Astrocyte of the spinal cord (primary cell): ENCODE measurements at regions not wholly inside any gene's neighbourhood (a gene's known extent, or its start where the extent isn't known, plus 50 kb on each side); places are given as distances from the start of the nearest gene placed in this dataset.

Experiments
- DNase-seq: peaks from one replicate; pipeline ENCODE4 v3.0.0; 2011; ENCODE audit warnings: low read depth, low spot score
- H3K4me3 ChIP-seq: 2 replicates; pipeline ENCODE4 v1.5.1; 2011; ENCODE audit warnings: low read depth, mild to moderate bottlenecking, low read length, moderate library complexity
- in situ Hi-C: cut with HindIII; loops from 2 replicates; pipeline ENCODE4 v1.10.0; 2017; ENCODE audit warnings: low sequenced_read_pairs
- TF ChIP-seq, protein P1 (sequence below): IDR thresholded peaks from 2 replicates; pipeline ENCODE4 v1.5.1; 2012; ENCODE audit warnings: low read depth, mild to moderate bottlenecking, low read length, inconsistent platforms

DNA sequence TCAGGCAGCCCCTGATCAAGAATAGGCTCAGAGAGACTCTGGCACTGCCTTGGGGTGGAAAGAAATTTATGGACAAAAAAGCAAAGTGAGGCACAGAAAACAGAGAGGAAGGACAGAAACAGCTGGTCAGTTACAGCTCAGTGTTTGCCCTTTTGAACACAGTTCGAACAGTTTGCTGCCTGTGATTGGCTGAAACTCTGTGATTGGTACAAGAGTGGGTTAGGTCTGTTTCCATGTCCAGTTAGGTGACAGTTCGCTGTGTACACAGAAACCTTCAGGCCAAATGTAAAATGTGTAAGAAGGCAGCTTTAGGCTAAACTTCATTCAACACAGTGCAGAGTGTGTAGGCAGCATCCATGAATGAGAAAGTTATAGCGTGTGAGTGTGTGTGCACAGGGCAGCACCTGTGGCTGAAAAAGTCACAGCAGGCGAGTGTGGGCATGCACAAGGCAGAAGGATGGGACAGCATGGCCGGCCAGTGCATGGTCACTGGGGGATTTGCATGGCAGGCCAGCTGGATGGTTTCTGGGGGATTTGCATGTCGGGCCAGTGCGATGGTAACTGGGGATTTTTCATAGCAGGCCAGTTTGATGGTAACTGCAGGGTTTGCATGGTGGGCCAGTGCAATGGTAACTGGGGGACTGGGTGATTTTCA, 75.4 kb upstream of the FRMD1 start:
- DNase-seq, result no peak
- in situ Hi-C loops, result no loop called here
- TF ChIP-seq, protein P1, sequence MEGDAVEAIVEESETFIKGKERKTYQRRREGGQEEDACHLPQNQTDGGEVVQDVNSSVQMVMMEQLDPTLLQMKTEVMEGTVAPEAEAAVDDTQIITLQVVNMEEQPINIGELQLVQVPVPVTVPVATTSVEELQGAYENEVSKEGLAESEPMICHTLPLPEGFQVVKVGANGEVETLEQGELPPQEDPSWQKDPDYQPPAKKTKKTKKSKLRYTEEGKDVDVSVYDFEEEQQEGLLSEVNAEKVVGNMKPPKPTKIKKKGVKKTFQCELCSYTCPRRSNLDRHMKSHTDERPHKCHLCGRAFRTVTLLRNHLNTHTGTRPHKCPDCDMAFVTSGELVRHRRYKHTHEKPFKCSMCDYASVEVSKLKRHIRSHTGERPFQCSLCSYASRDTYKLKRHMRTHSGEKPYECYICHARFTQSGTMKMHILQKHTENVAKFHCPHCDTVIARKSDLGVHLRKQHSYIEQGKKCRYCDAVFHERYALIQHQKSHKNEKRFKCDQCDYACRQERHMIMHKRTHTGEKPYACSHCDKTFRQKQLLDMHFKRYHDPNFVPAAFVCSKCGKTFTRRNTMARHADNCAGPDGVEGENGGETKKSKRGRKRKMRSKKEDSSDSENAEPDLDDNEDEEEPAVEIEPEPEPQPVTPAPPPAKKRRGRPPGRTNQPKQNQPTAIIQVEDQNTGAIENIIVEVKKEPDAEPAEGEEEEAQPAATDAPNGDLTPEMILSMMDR, result no peak
- H3K4me3 ChIP-seq, result no peak overlapping the region

- H3K4me3 ChIP-seq, result no peak overlapping the region
- in situ Hi-C loops, result no loop called here
- DNase-seq, result no peak
- TF ChIP-seq, protein P1, result no peak
Observed at GRCh38 chr6:168153553-168153952, 74.5 kb upstream of the FRMD1 start.

DNA sequence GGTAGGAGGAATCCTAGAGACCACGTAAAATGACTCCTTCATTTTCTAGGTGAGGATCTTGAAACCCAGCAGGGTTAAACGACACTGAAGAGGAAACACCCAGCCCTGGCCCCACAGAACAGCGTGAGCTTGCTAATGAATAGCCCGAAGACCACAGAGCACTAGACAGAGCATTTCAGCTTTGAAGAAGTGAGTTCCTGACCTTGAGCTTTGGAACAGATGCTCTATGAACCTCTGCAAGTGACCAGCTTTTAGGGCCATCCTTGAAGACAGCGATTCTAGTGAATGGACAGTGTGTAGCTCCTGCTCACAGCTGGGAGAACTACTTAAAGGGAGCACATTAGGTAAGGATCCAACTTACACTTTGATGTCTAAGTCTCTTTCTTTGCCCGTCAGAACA, 74.0 kb upstream of the FRMD1 start:
- no peak for DNase-seq
- TF ChIP-seq, protein P1, result no peak
- in situ Hi-C loops, result no loop called here
- H3K4me3 ChIP-seq, result no peak overlapping the region

DNA sequence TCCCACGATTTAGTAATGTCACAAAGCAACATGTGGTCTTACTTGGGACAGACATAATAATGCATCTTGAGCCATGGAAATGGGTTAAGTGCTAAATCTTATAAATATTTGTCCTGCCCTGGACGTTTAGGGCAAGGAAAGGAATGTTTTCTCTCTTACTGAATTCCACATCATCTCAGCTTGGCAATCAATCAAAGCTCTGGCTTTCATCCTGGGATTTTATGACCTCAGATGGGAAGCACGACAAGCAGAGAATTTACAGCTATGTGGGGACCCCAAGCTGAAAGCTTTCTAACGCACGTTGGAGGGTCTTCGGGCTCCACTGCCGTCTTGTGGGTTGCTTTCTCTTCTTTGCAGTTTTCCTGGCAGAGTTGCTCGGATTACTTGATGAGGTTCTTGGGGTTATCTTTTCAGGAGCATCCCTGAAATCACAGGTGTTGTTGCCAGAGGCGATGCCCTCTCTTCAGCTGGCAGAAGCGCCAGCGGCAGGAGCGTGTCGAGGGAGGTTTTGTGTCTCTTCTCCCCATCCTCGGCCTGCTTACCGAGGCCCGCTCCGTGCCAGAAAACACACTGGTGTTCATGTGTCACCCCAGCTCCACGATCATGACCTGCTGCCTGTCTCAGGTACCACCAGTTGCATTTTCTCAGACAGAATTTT, 73.4 kb upstream of the FRMD1 start:
- no peak for DNase-seq
- TF ChIP-seq, protein P1, result no peak
- in situ Hi-C loops, result no loop called here

GRCh38 chr6:168150551-168151320, 71.7 kb upstream of the FRMD1 start:
- in situ Hi-C loops, result no loop called here
- TF ChIP-seq, protein P1, result peak; percentile 14
- no peak for DNase-seq
- H3K4me3 ChIP-seq, result no peak overlapping the region

More for the DNA sequence above, 73.4 kb upstream of the FRMD1 start:
- no peak overlapping the region for H3K4me3 ChIP-seq

GRCh38 chr6:168149015-168149414, 70.0 kb upstream of the FRMD1 start:
- no peak overlapping the region for H3K4me3 ChIP-seq
- no peak for DNase-seq
- TF ChIP-seq, protein P1, result no peak
- in situ Hi-C loops, result no loop called here
